Suppressor macrophage treated with lipopolysaccharide for 1 hour (primary cell): ENCODE measurements at regions not wholly inside any gene's neighbourhood (a gene's known extent, or its start where the extent isn't known, plus 50 kb on each side); places are given as distances from the start of the nearest gene placed in this dataset.

ENCODE experiments used
- DNase-seq, 3 donors: peaks; one replicate each; pipeline ENCODE4 v3.0.0-alpha.2; 2020 to 2022

DNA sequence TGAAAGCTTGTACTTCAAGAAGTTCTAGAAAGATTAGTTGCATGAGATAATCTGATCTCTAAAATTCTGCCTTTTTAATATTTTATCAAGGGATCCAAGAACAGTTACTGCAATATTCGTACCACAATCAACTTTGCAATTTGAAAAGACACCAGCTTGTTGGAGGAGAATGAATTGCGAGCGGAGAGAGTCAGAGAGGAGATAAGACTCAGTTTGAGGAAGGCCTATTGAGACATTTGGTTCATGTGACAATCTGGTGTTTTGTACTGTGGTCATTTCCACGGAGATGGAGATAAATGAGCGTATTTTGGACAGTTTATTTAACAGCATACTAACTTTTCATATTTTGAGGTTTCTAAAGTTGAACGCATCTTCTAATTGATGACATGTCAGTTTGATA, 1276.0 kb downstream of the EFNB2 start:
- no peak for DNase-seq

DNA sequence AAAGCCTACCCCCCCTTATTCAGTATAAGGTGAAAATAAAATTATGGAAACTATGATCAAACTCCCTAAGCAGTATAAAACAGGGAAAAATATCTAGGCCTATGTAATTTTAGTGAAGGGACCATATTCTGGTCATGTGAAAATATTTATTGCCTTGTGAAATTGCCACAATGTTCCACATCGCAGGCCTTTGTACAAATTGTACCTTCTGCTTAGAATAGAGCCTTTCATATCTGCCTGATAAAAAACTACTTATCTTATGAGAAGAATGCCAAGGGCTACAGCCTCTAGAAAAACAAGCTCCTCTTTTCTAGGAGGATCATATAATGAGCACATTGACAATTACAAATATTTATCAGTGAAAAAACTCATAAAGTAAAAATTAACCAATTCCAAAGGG, 1280.0 kb downstream of the EFNB2 start:
- DNase-seq, result no peak

DNA sequence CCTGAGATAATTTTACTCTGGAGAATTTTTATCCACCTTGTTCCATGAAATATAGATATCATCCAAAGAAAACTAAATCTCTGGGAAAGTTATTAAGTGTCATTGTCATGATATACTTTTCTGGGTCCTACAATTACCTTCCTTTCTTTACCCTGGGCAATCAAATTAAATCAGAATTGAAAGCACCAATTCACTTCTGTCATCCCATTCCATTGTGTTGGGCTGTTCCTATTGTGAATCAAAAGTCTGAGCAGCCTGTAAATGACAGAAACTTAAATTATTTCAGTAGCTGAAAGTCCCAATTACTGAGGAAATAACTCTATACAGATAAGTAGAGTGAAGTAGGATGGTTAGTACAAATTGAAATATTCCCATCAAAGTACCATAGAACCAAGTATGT, 1284.2 kb downstream of the EFNB2 start:
- DNase-seq, result no peak

DNA sequence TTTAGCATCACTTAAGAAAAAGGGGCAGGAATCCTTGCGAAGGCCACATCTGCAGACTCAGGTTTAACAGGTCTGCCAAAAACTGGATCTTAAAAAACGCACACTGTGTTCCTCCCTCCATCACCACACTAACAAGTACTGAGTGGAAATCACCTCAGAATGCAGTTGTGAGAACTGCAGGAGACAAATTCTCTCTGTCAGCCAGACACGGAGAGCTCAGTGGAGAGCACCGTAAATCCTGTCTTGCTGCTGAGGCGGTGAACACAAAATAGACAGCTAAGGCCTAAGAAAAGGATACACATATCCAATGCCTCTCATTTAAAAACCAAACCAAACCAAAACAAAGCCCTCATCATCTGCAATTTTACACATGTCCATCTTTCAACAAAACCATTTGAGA, 1287.6 kb downstream of the EFNB2 start:
- no peak for DNase-seq

DNA sequence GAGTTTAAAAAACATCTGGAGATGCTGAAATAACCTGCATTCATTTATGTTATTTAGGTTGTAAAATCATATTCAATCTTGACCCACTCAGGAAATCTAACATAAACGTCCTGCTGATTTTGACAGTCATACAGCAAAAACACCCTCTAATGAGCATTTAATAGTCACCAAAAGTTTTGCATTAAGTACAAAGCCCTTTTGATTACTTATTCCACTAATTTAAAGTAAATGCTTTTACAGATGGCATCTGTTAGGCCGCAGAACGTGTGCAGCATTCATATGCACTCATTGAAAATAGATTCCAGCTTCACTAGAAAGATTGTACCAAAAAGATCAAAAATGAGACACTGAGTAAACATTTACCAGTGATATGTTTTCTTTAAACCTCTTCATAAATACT, 1295.1 kb downstream of the EFNB2 start:
- DNase-seq, result no peak

DNA sequence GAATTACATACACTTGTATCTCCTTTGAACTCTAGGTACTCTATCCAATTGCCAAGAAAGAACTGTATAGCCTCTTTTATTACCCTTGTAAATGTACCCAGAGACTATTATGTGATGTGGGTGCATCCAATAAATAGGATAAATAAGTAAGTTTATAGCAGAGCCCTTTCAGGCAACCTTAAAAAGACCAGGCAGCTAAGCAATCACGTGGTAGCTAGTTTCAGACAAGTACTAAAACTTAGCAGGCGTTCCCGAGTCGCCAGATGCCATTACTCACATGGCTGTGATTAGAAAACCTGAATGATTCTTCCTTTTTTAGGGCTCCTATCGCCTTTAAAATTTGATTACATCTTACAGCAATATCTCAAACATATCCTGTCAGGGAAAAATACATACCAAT, 1303.0 kb downstream of the EFNB2 start:
- no peak for DNase-seq

DNA sequence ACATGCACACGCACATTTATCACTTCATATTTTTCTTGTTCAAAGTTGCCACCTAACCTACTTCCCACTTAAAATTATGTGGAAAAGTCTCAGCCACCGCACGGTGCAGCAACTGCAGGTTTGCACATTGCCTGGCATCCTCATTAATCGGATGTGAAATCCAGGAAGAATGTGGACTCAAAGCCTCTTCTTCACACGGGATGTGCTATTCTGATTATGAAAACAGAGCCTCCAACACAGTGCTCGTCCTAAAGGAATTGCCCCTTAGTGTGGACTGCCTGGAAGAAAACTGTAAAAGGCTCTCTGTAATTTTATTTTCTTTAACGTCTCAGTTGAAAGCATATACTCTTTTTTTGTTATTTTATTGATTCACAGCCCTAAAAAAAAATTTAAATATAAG, 1303.5 kb downstream of the EFNB2 start:
- DNase-seq, result no peak

DNA sequence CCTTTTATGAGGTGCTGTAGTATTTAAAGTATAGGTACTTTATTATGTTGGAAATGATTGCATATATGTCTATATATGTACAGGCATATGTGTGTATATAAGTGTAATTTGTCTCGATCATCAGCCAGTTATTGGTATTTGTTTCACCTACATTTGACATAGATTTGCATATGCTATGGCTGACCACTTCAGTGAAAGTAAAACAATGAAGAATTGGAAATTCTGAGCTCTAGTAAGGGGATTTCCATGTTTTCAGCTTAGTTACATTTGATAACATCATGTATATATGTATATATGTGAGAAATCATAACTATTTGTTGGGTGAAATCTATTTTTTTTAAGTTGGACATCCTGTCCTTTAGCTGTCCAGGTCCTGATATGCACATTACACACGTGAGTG, 1303.9 kb downstream of the EFNB2 start:
- DNase-seq, result no peak

DNA sequence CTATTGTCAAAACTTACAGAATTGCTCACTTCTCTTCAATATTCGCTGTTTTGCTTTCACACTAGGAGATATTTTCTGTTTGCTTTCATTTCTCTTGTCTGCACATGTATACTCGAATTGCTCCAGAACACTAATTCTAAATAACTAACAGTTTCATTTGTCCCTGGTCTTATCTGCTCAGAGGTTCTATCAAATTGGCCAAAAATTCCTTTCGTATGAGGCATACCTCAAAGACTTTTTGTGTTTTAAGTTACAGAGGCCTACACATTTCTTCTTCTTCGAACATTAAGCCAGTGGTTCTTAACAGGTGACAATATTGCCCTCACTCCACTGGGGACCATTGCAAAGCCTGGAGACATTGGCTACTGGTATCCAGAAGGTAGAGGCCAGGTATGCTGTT, 1314.6 kb downstream of the EFNB2 start:
- no peak for DNase-seq

DNA sequence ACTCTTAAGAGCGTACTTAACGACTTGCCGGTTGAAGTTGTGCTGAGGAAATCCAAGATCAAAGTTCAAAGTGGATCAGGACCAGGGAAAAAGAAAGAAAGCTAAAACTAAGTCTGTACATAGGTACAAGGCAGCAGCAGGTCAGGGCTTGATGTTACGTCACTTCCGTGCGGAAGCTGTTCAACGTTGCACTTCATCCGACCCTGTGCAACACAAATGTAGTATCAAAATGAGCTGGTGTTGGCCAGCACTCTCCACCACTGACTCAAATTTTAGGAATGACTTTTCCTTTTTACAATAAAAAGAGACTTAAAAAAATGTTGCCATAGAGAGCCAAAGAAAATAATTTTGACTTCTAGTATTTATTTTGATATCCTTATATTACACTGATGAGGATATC, 1315.4 kb downstream of the EFNB2 start:
- DNase-seq, result no peak

DNA sequence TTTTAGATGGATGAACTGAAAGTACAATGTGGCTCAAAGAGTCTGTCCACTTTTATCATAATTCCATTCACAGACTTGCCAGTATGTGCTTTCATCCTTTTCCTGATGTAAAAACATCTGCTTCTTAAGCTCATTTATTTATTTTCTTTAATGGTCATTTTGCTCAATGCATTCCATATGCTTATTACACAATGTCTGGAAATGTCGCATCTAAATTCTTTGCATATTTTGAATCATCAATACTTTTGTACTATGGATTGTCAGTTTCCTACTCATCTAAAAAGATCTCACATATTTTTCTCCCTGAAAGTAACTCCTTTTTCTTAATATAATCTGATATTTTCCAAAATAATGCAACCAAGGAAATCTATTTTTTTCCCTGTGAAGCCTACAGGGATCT, 1315.8 kb downstream of the EFNB2 start:
- DNase-seq, result no peak

DNA sequence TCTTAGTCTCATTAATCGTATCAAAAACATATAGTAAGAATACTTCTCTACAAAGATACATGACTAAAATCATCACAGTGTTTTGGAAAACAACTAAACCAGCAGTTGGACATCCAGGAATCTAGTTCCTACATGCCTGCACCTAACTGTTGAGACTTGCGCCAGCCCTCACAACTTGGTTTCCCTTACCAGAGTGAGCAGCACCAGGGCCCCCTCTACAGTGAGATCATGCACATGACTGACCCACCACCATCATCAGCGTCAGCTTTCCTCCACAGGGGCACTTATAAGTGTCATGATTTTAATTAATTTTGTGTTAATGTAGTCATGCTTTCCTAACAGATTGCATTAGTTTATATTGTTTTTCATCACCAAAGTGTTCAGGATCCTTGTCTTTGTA, 1322.0 kb downstream of the EFNB2 start:
- DNase-seq, result no peak

DNA sequence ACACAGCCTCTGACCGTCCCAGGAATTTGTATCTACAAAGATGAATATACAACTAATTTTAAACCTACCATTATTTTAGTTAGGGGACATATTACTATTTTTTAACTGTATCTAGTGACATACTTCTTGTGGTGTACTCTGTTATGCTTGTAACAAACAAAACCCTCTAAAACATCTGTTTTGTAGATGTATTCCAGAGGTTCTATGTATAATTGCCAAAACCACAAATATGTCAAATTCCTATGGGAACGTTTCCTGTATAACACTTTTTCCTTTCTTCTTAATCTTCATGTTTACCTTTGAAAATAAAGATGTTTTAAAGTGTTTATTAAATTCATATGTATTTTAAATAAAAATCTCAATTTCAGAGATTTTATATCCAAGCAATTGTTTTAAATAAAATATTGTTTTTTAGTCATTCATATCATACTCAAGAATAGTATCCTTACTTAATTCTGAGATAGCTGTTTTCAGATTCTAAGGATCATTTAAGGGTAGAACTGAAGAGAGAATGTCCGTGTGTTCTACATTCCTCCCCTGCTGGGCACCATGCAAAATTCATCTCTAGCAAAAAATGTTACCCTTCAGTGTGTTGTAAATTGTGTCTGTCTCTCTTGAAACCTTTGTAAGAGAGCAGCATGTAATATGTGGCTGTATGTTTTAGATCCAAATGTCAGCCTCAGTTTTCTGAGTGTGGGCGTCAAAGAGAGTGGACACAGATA, 1327.7 kb downstream of the EFNB2 start:
- DNase-seq, result no peak

DNA sequence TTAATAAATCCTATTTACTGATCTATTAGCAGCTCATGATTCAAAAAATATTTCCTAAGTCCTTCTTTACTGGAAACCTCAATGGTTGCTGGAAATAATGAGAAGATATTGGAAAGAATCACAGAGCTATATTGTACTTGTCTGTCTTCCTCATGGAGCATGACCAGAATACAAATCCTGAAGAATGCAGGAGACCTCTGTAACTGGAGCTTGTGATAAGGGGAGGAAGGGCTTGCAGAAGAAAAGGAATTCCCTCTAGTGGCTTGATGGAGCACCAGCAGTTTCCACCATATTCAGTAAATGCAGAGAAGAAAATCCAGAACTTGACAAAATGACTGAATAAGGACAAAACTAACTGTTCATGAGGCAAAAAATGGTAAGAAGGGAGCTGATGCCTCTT, 1333.1 kb downstream of the EFNB2 start:
- DNase-seq, result peak; percentile 29 to 42 (median 33)

DNA sequence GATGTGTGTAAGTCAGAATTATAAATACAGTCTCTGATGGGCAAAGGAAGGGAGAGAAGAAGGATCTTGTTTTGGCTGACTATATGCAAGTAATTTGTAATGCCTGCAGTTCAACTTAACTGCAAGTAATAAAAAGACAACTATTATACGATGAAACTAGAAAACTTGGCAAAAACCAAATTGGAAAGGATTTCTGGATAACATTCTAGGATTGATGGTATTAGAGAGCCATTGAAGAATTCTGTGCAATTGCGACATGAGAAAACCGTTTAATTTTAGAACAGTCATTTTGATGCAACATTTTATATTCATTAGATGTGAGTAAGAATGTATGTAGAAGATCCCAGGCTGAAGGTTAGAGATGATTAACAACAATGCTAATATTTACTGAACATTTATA, 1334.1 kb downstream of the EFNB2 start:
- no peak for DNase-seq

DNA sequence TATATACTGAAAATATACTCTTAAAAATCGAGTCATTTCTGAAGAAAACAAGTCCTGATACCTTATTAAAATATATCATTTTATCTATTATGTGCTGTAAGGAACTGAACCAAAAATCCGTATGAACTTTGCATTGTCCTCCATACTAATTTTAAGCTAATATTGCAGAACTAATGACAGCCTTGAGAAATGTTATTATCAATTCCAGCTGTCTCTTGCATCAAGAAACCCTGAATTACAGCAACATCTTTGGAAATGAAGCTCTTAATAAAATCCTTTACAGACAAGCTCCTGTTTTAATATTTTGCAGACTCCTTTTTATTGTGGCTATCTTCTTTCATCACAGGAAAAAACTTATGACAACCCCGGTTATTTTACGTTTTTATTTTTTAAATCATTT, 1335.3 kb downstream of the EFNB2 start:
- DNase-seq, result no peak

DNA sequence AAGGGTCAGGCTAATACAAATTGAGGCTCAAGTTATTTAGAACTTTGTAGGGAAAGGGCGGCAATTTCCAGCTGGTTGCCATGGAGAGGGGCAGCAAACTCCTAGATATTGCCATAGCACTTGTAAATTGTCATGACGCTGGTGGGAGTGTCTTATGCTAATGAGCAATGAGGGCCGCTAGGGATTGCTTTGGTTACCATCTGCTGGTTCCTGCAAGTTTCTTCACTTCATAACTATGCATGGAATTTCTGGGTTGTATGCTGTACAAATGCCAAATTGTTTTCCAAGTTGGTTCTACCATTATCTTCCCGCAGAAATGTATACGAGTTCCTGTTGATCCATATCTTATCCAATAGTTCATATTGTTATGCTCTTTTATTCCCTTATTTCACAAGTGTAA, 1339.4 kb downstream of the EFNB2 start:
- no peak for DNase-seq

DNA sequence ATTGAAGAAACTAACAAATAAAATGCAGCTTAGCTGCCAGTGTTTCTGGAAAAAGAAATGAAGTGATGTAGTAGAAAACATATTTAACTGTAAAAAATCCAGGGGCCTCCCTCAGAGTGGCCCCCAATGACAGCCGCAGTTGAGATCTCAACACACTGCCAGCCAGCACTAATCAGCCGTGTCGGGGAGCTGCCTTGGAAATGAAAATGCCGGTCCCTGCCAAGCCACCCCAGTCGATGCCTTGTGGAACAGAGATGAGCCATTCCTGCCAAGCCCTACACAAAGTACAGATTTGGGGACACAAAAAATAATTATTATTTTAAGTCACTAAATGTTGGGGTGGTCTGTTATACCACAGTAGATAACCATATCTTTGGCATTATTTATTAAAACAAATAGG, 1342.4 kb downstream of the EFNB2 start:
- DNase-seq, result no peak

DNA sequence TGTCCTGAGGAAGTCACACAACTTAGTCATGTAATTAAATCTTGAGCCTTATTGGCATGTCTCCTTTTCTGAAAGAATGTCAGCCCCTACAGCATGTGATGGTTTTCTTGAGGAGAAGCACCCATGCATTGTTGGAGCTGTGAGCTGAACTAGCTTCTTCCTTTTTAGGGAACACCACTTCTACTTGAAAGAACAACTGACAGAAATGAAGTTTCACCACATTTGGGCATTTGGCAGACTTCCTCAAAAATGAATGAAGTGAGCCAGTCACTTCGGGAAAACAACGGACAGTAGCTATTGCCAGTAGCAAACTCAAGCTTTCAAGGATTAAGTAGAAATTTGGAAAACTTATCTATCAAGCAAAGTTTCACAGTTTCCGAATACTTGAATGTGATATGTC, 1351.3 kb downstream of the EFNB2 start:
- peak; percentile 21 to 55 (median 23) for DNase-seq

DNA sequence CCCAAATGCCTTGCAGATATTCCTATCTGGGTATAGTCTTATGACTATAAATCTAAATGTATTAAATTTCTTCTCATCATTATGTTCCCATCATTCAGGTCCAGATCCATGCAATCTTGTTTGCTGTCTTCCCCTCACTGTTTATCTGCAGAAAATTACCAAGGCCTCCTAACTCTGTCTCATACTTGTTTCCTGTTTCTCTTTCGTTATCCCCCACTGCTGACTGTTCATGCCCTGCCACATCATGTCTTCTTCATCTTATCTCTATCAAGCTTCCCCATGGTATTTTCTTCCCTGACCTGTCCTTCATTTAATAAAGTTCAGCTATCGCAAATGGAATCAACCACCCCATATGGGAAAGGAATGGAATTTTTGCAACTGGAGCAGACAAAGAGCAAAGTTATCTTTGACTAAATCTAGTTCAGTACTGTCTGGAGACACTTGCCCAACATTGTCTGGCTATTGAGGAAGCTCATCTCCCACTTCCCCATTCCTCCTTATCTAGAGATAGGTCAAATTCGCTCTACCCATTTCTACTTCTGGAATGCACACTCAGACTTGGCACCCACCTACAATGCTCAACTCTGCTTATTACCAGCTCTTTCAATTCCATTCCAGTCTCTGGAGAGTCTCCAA, 1358.1 kb downstream of the EFNB2 start:
- DNase-seq, result peak; percentile 41 to 57 (median 53)

DNA sequence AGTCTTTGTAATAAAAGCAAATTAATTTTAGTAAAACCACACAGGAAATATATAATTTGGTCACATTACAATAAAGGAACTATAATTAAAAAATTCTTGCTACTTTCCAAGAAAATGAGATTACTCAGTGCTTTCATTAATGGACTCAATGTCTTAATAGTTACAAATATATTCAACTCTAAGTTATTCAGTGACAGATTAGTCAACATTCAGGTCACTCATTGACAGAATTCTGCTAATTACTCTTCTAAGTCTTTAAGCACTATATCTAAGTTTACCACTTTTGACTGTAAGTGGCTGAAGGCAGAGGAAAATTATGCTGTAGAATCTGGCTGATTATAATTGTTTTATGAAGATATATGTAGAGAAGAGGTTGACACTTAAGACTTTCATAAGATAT, 1365.0 kb downstream of the EFNB2 start:
- DNase-seq, result no peak

DNA sequence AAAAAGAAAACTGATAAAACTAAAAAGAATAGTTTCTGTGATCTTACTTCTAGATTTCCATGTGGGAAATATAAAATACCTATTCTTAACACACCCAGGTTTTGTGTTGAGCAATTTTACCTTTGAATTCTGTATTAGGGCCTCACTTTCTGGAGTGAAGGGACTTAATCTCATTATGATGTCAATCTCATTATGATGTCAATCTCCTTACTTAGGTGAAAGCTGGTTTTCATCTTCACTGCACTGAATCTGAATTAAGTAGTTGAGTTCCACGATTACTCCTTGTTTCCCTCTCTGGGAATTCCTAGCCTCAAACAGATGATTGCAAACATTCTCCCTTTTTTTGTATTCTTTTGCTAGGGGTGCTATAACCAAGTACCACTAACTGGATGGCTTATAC, 1367.2 kb downstream of the EFNB2 start:
- DNase-seq, result no peak

DNA sequence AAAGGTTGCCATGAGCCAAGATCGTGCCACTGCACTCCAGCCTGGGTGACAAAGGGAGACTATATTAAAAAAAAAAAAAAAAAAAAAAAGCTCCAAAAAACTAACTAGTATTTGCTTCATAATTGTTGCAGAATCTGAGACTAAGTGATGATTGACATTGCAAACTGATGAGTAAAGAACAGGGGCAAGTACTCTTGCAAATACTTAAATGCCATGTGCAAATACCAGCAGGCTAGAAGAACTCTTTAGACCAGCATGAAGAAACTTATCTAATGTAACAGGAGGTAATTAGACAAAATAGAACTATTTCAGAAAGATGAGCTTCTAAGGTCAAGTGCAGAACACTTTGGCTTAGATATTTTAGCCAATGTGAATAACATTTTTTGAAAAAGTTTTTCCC, 1368.1 kb downstream of the EFNB2 start:
- DNase-seq, result no peak

DNA sequence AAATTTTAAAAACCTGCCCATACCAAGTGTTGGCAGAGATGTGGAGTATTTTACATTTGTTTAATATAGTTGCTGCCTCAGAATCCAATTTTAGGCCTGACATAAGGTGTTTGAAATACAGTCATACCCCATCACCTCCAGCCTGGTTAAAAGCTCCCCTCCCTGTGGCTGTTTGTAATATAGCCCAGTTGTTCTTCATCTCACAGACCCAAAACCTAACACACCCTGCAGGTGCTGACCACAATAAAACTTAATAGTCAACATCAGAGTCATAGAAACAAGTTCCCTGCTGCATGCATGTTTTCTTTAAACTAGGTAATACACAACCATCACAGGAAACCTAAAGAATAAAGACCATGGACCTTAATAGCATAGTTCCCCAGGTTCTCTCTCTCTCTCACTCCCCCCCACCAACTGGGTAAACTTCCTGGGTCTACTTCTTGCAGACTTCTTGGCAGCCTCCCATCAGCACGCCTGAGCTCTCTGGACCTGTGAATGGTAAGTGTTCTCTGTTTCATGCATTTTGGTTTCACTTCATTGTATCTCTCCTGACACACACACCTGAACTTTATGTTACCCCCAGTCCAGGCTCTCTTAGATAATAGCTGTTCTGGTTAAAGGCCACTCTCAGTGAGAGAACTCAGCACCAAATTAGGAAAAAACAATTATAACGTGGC, 1369.9 kb downstream of the EFNB2 start:
- no peak for DNase-seq

DNA sequence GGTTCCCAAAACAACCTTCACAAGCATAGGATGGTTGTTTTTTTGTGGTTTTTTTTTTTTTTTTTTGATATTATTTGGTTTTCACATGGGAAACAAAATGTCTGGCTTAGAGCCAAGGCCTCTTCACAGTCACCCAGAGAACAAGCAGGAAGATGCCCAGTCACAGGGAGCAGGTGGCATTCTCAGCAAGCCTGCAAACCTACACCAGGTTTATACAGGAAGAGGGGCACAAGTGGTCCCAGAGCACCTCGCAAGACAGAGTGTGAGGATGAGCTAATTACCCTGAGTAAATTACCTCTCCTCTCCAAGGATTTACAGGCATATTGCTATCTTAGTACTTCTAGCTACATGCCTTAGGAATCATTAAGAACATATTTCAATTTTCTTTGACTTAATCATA, 1375.6 kb downstream of the EFNB2 start:
- DNase-seq, result no peak
